Panc1 (cell line): ENCODE measurements at regions not wholly inside any gene's neighbourhood (a gene's known extent, or its start where the extent isn't known, plus 50 kb on each side); places are given as distances from the start of the nearest gene placed in this dataset.

Source experiments
- ATAC-seq: fragments of 200-7000 bp; cut with Tn5 transposase; 2 replicates; pipeline ENCODE4 v1.9.1; 2020; ENCODE audit warnings: mild to moderate bottlenecking, moderate library complexity
- BruUV-seq: library from RNA; stranded (reverse); fragments of 400-500 nt; replicated peaks from 2 replicates; lab custom pipeline; 2021; lab: Mats Ljungman, UMichigan
- CTCF ChIA-PET: fragments of 300-600 bp; sonication (Branson Sonifier 250); formaldehyde crosslinking; loops from one replicate; lab custom pipeline; 2022; ENCODE audit warnings: antibody characterized with exemption; lab: Charles Lee
- POLR2A ChIA-PET: fragments of 300-600 bp; sonication (Branson Sonifier 250); formaldehyde crosslinking; loops from one replicate; lab custom pipeline; 2022; ENCODE audit warnings: antibody characterized with exemption; lab: Charles Lee
- DNase-seq: peaks from one replicate; pipeline ENCODE4 v3.0.0-alpha.2; 2010; ENCODE audit warnings: low read depth, low spot score
- H3K27ac ChIP-seq: 2 replicates; pipeline ENCODE4 v1.5.1; 2011; ENCODE audit warnings: mild to moderate bottlenecking, low read length, inconsistent platforms
- H3K27me3 ChIP-seq: fragments of 200-500 bp; sonication (Bioruptor generic); 2 replicates; pipeline ENCODE4 v1.6.0; 2014; ENCODE audit warnings: low read length, inconsistent platforms; ENCODE audit not compliant: control insufficient read depth, insufficient read depth
- H3K36me3 ChIP-seq: fragments of 200-500 bp; sonication (Bioruptor generic); 2 replicates; pipeline ENCODE4 v1.5.1; 2014; ENCODE audit warnings: inconsistent platforms, mild to moderate bottlenecking, low read length, moderate library complexity; ENCODE audit not compliant: control insufficient read depth, insufficient read depth
- H3K4me1 ChIP-seq: 2 replicates; pipeline ENCODE4 v1.5.1; 2011; ENCODE audit warnings: inconsistent platforms, mild to moderate bottlenecking, low read length, moderate library complexity; ENCODE audit not compliant: control insufficient read depth, insufficient read depth
- H3K4me3 ChIP-seq, 2 experiments: 2 replicates each; pipeline ENCODE4 v1.5.1; 2011 to 2012; ENCODE audit warnings: low read depth in 2 of 2, low read length in 2 of 2, mild to moderate bottlenecking in 2 of 2, inconsistent platforms in 1 of 2, moderate library complexity in 1 of 2
- H3K9me3 ChIP-seq: fragments of 200-500 bp; sonication (Bioruptor generic); 2 replicates; pipeline ENCODE4 v1.5.1; 2014; ENCODE audit warnings: low read depth, mild to moderate bottlenecking, inconsistent platforms, low read length, moderate library complexity; ENCODE audit not compliant: control insufficient read depth, insufficient read depth
- POLR2AphosphoS5 ChIP-seq: IDR thresholded peaks from 2 replicates; pipeline ENCODE4 v1.6.1; 2012; ENCODE audit warnings: mild to moderate bottlenecking, low read depth, low read length, moderate library complexity
- SIN3A ChIP-seq: IDR thresholded peaks from 2 replicates; pipeline ENCODE4 v1.6.1; 2012; ENCODE audit warnings: low read depth, mild to moderate bottlenecking, low read length, moderate library complexity, borderline replicate concordance; ENCODE audit not compliant: insufficient read depth
- TCF7L2 ChIP-seq: IDR thresholded peaks from 2 replicates; pipeline ENCODE4 v1.6.1; 2011; ENCODE audit warnings: mild to moderate bottlenecking, low read depth, low read length, inconsistent platforms
- in situ Hi-C: cut with HindIII; loops from 2 replicates; pipeline ENCODE4 v1.10.0; 2016; ENCODE audit warnings: low sequenced_read_pairs, low pct_unique_long_range_greater_than_20kb
- intact Hi-C: fragments of 100-400 bp; cut with micrococcal nuclease; formaldehyde crosslinking; loops from one replicate; pipeline ENCODE4 v1.10.0; 2022; ENCODE audit not compliant: unreplicated experiment
- TF ChIP-seq, protein P1 (sequence below), 2 experiments: IDR thresholded peaks; 2 replicates each; pipeline ENCODE4 v1.6.1; 2011 to 2012; ENCODE audit warnings: low read depth in 2 of 2, control low read depth in 1 of 2, low read length in 1 of 2, mild to moderate bottlenecking in 1 of 2, moderate library complexity in 1 of 2; ENCODE audit not compliant: insufficient read depth in 1 of 2
- TF ChIP-seq, protein P2 (sequence below): fragments of 450-650 bp; IDR thresholded peaks from 2 replicates; pipeline ENCODE4 v1.5.1; 2017; ENCODE audit warnings: mild to moderate bottlenecking

DNA sequence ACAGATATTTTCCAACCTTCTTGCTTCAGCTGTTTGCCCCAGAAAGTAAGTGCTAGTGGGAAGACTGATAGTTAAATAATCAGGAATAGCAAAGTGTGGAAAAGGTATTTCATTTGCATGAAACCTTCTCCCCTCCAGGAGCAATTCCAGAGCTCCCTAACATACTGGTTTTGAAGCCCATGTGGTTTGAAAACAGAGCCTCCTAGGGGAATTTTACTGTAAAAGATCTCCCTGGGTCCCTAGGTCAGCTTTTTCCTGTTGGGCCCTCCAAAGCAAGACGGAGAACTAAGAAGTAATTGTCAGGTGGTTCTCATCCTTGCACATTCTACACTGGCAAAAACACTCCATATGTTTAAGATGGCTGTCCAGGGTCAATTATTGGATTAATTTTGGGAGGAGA lies 218.7 kb upstream of the FOXD3 start:
- POLR2A ChIA-PET, result no interaction called here
- CTCF ChIA-PET, result no interaction called here

DNA sequence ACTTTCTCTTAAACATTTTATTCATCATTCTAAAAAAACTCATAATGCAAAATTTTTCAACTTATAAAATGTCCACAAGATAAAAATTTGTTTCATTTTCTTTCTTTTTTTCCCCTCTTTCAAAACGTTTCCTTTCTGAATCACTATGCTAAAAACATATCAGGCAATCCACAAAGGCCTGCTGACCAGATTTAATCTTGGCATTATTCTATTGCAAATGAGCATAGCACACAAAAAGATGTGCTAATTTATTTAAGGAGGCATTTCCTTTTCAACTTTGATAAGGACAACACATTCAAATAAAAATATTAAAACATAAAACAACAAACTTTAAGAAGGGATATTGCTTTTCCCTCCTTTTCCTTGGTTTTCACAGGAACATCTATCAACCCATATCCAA lies 215.3 kb upstream of the FOXD3 start:
- in situ Hi-C loops, result no loop called here
- ChIA-PET CTCF (no interaction called here), POLR2A (no interaction called here)
- no peaks in the 10 kb centered on the region for H3K4me1 ChIP-seq
- BruUV-seq, result no TSS peak
- DNase-seq (no peak), ATAC-seq (no peak)
- no peaks in the 10 kb centered on the region for H3K9me3 ChIP-seq
- no peak overlapping the region for H3K4me3 ChIP-seq
- no peak for TF ChIP-seq SIN3A
- TF ChIP-seq TCF7L2, result no peak
- H3K27me3 ChIP-seq, result peaks cover 2% of the 10 kb centered on the region
- H3K27ac ChIP-seq, result no peak overlapping the region
- intact Hi-C loops, result no loop called here
- H3K36me3 ChIP-seq, result no peaks in the 10 kb centered on the region

More for the DNA sequence above, 218.7 kb upstream of the FOXD3 start:
- ATAC-seq, result no peak
- BruUV-seq, result no TSS peak
- H3K27me3 ChIP-seq, result peaks cover 10% of the 10 kb centered on the region
- H3K4me3 ChIP-seq, result no peak overlapping the region
- TF ChIP-seq, protein P1, sequence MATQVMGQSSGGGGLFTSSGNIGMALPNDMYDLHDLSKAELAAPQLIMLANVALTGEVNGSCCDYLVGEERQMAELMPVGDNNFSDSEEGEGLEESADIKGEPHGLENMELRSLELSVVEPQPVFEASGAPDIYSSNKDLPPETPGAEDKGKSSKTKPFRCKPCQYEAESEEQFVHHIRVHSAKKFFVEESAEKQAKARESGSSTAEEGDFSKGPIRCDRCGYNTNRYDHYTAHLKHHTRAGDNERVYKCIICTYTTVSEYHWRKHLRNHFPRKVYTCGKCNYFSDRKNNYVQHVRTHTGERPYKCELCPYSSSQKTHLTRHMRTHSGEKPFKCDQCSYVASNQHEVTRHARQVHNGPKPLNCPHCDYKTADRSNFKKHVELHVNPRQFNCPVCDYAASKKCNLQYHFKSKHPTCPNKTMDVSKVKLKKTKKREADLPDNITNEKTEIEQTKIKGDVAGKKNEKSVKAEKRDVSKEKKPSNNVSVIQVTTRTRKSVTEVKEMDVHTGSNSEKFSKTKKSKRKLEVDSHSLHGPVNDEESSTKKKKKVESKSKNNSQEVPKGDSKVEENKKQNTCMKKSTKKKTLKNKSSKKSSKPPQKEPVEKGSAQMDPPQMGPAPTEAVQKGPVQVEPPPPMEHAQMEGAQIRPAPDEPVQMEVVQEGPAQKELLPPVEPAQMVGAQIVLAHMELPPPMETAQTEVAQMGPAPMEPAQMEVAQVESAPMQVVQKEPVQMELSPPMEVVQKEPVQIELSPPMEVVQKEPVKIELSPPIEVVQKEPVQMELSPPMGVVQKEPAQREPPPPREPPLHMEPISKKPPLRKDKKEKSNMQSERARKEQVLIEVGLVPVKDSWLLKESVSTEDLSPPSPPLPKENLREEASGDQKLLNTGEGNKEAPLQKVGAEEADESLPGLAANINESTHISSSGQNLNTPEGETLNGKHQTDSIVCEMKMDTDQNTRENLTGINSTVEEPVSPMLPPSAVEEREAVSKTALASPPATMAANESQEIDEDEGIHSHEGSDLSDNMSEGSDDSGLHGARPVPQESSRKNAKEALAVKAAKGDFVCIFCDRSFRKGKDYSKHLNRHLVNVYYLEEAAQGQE (IDR thresholded peaks at IDR 0.05; ENCODE audit: insufficient read depth in 1 of 2, low read depth in 2 of 2, low read length in 1 of 2), result no peak
- TF ChIP-seq, protein P2, sequence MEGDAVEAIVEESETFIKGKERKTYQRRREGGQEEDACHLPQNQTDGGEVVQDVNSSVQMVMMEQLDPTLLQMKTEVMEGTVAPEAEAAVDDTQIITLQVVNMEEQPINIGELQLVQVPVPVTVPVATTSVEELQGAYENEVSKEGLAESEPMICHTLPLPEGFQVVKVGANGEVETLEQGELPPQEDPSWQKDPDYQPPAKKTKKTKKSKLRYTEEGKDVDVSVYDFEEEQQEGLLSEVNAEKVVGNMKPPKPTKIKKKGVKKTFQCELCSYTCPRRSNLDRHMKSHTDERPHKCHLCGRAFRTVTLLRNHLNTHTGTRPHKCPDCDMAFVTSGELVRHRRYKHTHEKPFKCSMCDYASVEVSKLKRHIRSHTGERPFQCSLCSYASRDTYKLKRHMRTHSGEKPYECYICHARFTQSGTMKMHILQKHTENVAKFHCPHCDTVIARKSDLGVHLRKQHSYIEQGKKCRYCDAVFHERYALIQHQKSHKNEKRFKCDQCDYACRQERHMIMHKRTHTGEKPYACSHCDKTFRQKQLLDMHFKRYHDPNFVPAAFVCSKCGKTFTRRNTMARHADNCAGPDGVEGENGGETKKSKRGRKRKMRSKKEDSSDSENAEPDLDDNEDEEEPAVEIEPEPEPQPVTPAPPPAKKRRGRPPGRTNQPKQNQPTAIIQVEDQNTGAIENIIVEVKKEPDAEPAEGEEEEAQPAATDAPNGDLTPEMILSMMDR, result 0 out of 2 replicates have a peak, but pooled peaks have one; percentile 5
- H3K27ac ChIP-seq, result no peak overlapping the region
- DNase-seq, result no peak
- H3K4me1 ChIP-seq, result no peaks in the 10 kb centered on the region
- H3K9me3 ChIP-seq, result no peaks in the 10 kb centered on the region
- H3K36me3 ChIP-seq, result no peaks in the 10 kb centered on the region
- in situ Hi-C loops, result no loop called here
- intact Hi-C loops, result no loop called here

DNA sequence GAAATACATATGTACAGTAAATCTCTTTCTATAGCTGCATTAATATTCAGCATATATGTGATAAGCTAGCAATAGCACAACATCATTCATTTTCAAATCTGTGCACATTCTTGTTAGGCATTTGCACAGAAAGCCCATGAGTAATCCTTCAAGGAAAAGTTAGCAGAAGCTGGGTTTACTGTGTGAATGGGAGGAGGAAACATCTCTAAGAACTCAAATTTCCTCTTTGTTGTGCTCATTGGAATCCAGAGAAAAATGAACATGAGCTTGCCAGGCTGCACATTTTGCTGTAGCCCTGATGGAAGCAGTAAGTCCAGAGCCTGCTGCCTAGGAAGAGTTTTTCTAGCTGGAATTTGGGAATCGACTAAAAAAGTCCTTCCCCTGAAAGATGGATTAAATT lies 214.2 kb upstream of the FOXD3 start:
- ChIA-PET CTCF (interaction anchor here (1.2 kb wide), 1 partner anchor 233 kb away, joined by 4 read pairs; no protein-coding TSS in a partner anchor), POLR2A (no interaction called here)
- no peak for DNase-seq
- ATAC-seq, result no peak
- peaks cover 2% of the 10 kb centered on the region for H3K27me3 ChIP-seq
- H3K27ac ChIP-seq, result no peak overlapping the region
- in situ Hi-C loops (no loop called here), intact Hi-C loops (no loop called here)
- no peaks in the 10 kb centered on the region for H3K36me3 ChIP-seq
- H3K4me1 ChIP-seq, result no peaks in the 10 kb centered on the region
- TF ChIP-seq SIN3A (no peak), TCF7L2 (no peak), POLR2AphosphoS5 (no peak)
- TF ChIP-seq, protein P1 (IDR thresholded peaks at IDR 0.05; ENCODE audit: insufficient read depth in 1 of 2, low read depth in 2 of 2, low read length in 1 of 2), result no peak
- TF ChIP-seq, protein P2, result no peak
- no peak overlapping the region for H3K4me3 ChIP-seq
- H3K9me3 ChIP-seq, result no peaks in the 10 kb centered on the region
- BruUV-seq, result no TSS peak
